Mesothelial cell of epicardium (in vitro differentiated cells): ENCODE measurements at regions not wholly inside any gene's neighbourhood (a gene's known extent, or its start where the extent isn't known, plus 50 kb on each side); places are given as distances from the start of the nearest gene placed in this dataset.
"Not testable (repeated sequence)": the region's sequence is repeated elsewhere in the genome, so short reads cannot be mapped to it uniquely, and the experiment has no call there.

Source experiments
- DNase-seq, 2 experiments: peaks; one replicate each; pipeline ENCODE4 v3.0.0; 2021; ENCODE audit warnings: low spot score in 2 of 2; ENCODE audit not compliant: unreplicated experiment in 2 of 2
- H3K27ac Mint-ChIP-seq: 2 replicates; pipeline ENCODE4 v1.8.0; 2021; ENCODE audit warnings: mixed read lengths
- H3K27me3 Mint-ChIP-seq: 2 replicates; pipeline ENCODE4 v1.8.0; 2021; ENCODE audit warnings: low read depth, mixed read lengths
- H3K36me3 Mint-ChIP-seq: 2 replicates; pipeline ENCODE4 v1.8.0; 2021; ENCODE audit warnings: mixed read lengths
- H3K4me1 Mint-ChIP-seq: 2 replicates; pipeline ENCODE4 v1.8.0; 2021; ENCODE audit warnings: mixed read lengths
- H3K4me3 Mint-ChIP-seq: 2 replicates; pipeline ENCODE4 v1.8.0; 2021; ENCODE audit warnings: mild to moderate bottlenecking, moderate library complexity, mixed read lengths
- H3K9me3 Mint-ChIP-seq: 2 replicates; pipeline ENCODE4 v1.8.0; 2021; ENCODE audit warnings: mixed read lengths
- TF ChIP-seq, protein P1 (sequence below): fragments of 200-600 bp; sonication (generic); IDR thresholded peaks from one replicate; pipeline ENCODE4 v1.5.0; 2021; ENCODE audit warnings: antibody characterized with exemption; ENCODE audit not compliant: unreplicated experiment

DNA sequence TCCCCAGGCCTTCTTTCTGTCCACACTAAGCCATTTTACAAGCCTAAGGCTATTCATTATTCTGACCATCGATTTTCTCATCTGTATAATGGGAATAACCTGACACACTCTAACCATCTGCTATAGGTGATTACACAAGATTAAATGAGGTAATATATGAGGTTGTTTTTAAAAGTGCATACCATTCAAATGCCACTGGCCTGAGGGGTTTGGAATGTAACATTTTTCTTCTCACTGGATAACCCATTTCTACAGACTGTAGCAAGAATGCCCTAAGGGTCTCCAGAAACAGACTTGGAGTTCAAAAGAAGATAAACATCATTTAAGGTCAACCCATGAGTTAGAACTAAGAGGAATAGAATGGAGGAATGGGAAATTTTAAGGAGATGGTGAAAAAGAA, 111.7 kb upstream of the SETBP1 start:
- H3K36me3 Mint-ChIP-seq, result no peaks in the 10 kb centered on the region
- H3K4me3 Mint-ChIP-seq, result no peak overlapping the region
- H3K27ac Mint-ChIP-seq, result no peak overlapping the region
- DNase-seq, result no peak
- peaks cover 12% of the 10 kb centered on the region for H3K9me3 Mint-ChIP-seq
- H3K27me3 Mint-ChIP-seq, result no peaks in the 10 kb centered on the region
- H3K4me1 Mint-ChIP-seq, result peaks cover 3% of the 10 kb centered on the region
- TF ChIP-seq, protein P1, sequence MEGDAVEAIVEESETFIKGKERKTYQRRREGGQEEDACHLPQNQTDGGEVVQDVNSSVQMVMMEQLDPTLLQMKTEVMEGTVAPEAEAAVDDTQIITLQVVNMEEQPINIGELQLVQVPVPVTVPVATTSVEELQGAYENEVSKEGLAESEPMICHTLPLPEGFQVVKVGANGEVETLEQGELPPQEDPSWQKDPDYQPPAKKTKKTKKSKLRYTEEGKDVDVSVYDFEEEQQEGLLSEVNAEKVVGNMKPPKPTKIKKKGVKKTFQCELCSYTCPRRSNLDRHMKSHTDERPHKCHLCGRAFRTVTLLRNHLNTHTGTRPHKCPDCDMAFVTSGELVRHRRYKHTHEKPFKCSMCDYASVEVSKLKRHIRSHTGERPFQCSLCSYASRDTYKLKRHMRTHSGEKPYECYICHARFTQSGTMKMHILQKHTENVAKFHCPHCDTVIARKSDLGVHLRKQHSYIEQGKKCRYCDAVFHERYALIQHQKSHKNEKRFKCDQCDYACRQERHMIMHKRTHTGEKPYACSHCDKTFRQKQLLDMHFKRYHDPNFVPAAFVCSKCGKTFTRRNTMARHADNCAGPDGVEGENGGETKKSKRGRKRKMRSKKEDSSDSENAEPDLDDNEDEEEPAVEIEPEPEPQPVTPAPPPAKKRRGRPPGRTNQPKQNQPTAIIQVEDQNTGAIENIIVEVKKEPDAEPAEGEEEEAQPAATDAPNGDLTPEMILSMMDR, result no peak

DNA sequence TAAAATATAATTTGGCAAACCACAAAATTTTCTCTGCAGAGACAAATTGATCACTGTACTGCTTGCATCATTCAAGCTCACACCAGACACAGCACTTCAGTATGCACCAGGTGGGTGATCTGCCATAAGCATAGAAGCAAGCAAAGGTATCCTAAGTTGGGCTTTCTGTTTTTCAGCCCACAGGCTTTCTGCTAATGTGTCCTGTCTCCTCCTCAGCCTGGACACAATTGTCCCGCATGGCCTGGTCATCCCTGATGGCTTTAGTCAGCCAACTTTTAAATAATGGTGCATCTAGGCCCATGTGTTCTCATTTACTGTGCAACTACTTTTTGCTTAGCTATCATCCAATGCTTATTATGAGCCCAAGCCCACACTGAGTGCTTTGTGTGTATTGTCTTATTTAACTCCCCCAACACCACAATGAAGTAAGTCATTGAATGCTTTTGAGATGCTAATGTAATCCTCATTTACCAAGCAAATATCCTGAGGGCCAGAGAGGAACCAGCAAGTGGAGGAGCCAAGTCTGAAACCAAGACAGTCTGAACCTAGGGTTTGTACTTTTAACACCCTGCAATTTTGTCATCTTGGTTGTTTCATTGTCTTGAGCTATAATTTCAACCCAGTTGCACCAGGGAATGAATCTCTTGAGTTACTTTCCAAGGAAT, 111.2 kb upstream of the SETBP1 start:
- no peak overlapping the region for H3K27ac Mint-ChIP-seq
- H3K9me3 Mint-ChIP-seq, result peaks cover 11% of the 10 kb centered on the region
- no peaks in the 10 kb centered on the region for H3K27me3 Mint-ChIP-seq
- no peak overlapping the region for H3K4me3 Mint-ChIP-seq
- TF ChIP-seq, protein P1, result no peak
- H3K4me1 Mint-ChIP-seq, result peaks cover 3% of the 10 kb centered on the region
- no peak for DNase-seq
- no peaks in the 10 kb centered on the region for H3K36me3 Mint-ChIP-seq

DNA sequence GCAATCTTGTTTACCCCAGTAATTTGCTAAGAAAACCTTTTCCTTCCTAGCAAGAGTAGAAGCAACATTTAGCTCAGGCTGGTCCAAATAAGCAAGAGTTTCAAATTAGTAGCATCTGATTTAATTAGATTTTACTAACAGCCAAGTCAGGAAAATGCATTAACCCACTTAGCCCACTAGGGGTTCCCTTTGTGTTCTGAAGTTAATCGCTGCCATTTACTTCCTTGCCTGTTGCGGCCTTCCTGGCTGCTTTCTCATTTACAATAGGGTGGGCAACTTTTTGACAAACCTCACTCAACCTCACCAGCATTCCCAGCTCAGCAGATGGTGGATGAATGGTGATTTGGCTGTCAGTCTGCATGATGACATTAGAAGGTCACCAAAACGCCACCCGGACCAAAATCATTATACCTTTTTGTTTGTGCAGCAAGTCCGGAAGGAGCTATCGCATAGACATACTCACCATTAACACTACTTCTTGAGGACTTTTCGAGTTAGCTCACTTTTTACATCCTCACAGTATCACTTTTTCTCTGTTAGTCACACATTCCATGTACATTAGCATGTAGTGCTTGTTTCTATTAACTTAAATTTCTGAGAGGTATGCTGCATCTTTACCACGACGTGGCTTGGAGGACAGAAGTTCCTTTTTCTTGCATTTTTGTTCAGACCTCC, 101.5 kb upstream of the SETBP1 start:
- no peaks in the 10 kb centered on the region for H3K36me3 Mint-ChIP-seq
- H3K4me3 Mint-ChIP-seq, result no peak overlapping the region
- TF ChIP-seq, protein P1, result peak; percentile 67
- no peak for DNase-seq
- H3K27me3 Mint-ChIP-seq, result no peaks in the 10 kb centered on the region
- H3K4me1 Mint-ChIP-seq, result no peaks in the 10 kb centered on the region
- no peak overlapping the region for H3K27ac Mint-ChIP-seq
- H3K9me3 Mint-ChIP-seq, result no peaks in the 10 kb centered on the region

DNA sequence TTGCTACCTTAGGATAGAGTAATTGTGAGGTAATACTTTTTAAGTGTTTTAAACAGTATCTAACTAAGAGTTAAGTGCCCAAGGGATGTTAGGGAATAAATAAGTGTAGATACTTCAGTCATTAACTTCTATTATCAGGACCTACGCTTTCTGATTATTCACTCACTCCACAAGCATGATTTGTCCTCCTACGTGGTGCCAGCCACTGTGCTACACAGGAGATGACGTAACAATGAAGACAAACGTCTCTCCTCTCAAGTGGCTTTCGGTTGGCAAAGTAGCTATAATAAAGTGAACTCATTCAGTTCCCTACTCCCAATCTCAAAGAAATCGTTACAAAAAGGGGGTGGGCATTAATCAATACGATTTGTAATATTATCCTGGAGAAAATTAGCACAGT, 100.9 kb upstream of the SETBP1 start:
- TF ChIP-seq, protein P1, result no peak
- Mint-ChIP-seq H3K9me3 (no peaks in the 10 kb centered on the region), H3K4me3 (no peak overlapping the region), H3K27ac (no peak overlapping the region), H3K27me3 (no peaks in the 10 kb centered on the region), H3K4me1 (no peaks in the 10 kb centered on the region), H3K36me3 (no peaks in the 10 kb centered on the region)
- no peak for DNase-seq

DNA sequence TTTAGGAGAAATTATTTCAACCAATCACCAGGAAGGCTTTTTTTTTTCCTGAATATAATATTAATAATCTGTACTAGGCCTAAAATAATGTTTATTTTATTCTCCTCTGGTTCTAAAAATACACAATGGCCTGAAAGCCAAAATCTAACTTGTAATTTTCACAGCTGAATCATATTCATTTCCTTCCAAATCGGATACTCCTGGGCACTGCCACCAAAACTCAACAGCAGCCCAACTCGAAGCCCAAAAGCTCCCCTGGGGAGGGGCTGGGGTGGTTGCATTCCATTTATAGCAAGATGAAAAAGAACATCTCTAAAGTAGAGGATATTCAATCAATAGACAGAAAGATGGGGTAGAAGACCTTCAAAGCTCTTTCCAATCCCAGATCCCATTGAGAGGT, 100.5 kb upstream of the SETBP1 start:
- DNase-seq, result no peak
- Mint-ChIP-seq H3K9me3 (no peaks in the 10 kb centered on the region), H3K36me3 (no peaks in the 10 kb centered on the region)

DNA sequence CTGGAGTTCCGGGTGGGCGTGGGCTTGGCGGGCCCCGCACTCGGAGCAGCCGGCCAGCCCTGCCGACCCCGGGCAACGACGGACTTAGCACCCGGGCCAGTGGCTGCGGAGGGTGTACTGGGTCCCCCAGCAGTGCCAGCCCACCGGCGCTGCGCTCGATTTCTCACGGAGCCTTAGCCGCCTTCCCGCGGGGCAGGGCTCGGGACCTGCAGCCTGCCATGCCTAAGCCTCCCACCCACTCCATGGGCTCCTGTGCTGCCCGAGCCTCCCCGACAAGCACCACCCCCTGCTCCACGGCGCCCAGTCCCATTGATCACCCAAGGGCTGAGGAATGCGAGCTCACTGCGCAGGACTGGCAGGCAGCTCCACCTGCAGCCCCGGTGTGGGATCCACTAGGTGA, 99.9 kb upstream of the SETBP1 start:
- not testable (repeated sequence) for DNase-seq, H3K27ac Mint-ChIP-seq, H3K27me3 Mint-ChIP-seq, H3K4me1 Mint-ChIP-seq, H3K4me3 Mint-ChIP-seq, H3K36me3 Mint-ChIP-seq, H3K9me3 Mint-ChIP-seq

More for the DNA sequence above, 100.5 kb upstream of the SETBP1 start:
- Mint-ChIP-seq H3K27me3 (no peaks in the 10 kb centered on the region), H3K27ac (no peak overlapping the region), H3K4me3 (no peak overlapping the region), H3K4me1 (no peaks in the 10 kb centered on the region)
- TF ChIP-seq, protein P1, result no peak
